Body of pancreas (tissue), 4 donors: ENCODE measurements at regions not wholly inside any gene's neighbourhood (a gene's known extent, or its start where the extent isn't known, plus 50 kb on each side); places are given as distances from the start of the nearest gene placed in this dataset.

ENCODE experiments used
- POLR2A ChIP-seq, 3 donors: fragments of 450-650 bp; IDR thresholded peaks; one replicate each; pipeline ENCODE4 v1.6.1; 2016; ENCODE audit warnings: antibody characterized with exemption in 3 of 3, mild to moderate bottlenecking in 2 of 3
- TF ChIP-seq, protein P1 (sequence below), 7 experiments: fragments of 450-650 bp in 4 of 7; fragments of 200-600 bp in 3 of 7; sonication (generic) in 3 of 7; IDR thresholded peaks; one replicate each; pipeline ENCODE4 v1.5.1; 2016 to 2019; ENCODE audit warnings: antibody characterized with exemption in 7 of 7

- TF ChIP-seq, protein P1, sequence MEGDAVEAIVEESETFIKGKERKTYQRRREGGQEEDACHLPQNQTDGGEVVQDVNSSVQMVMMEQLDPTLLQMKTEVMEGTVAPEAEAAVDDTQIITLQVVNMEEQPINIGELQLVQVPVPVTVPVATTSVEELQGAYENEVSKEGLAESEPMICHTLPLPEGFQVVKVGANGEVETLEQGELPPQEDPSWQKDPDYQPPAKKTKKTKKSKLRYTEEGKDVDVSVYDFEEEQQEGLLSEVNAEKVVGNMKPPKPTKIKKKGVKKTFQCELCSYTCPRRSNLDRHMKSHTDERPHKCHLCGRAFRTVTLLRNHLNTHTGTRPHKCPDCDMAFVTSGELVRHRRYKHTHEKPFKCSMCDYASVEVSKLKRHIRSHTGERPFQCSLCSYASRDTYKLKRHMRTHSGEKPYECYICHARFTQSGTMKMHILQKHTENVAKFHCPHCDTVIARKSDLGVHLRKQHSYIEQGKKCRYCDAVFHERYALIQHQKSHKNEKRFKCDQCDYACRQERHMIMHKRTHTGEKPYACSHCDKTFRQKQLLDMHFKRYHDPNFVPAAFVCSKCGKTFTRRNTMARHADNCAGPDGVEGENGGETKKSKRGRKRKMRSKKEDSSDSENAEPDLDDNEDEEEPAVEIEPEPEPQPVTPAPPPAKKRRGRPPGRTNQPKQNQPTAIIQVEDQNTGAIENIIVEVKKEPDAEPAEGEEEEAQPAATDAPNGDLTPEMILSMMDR (IDR thresholded peaks at IDR 0.05): no peak
- no peak for TF ChIP-seq POLR2A (IDR thresholded peaks at IDR 0.05)
Observed at GRCh38 chr11:80083531-80083951, 642.7 kb upstream of the TENM4 start.
